ENCODE measurements at regions not wholly inside any gene's neighbourhood (a gene's known extent, or its start where the extent isn't known, plus 50 kb on each side); places are given as distances from the start of the nearest gene placed in this dataset.

GRCh38 chrX:40164751-40165150 is 67.0 kb upstream of the BCOR start:
- Histone ChIP-seq H3K4me3 (replicated peaks; ENCODE audit: insufficient read depth, low read length) (no peak overlapping the region), H3K27me3 (ENCODE audit: insufficient read depth, poor library complexity, severe bottlenecking) (peaks cover 5% of the 10 kb centered on the region), H3K27ac (replicated peaks) (no peak overlapping the region)
- no peak for DNase-seq (ENCODE audit: low read depth in 1 of 2, low spot score in 1 of 2)
- TF ChIP-seq REST (IDR thresholded peaks at IDR 0.05; ENCODE audit: insufficient replicate concordance, low read depth) (no peak), SPI1 (IDR thresholded peaks at IDR 0.05; ENCODE audit: borderline replicate concordance, low read depth) (no peak)
- TF ChIP-seq, protein P1, sequence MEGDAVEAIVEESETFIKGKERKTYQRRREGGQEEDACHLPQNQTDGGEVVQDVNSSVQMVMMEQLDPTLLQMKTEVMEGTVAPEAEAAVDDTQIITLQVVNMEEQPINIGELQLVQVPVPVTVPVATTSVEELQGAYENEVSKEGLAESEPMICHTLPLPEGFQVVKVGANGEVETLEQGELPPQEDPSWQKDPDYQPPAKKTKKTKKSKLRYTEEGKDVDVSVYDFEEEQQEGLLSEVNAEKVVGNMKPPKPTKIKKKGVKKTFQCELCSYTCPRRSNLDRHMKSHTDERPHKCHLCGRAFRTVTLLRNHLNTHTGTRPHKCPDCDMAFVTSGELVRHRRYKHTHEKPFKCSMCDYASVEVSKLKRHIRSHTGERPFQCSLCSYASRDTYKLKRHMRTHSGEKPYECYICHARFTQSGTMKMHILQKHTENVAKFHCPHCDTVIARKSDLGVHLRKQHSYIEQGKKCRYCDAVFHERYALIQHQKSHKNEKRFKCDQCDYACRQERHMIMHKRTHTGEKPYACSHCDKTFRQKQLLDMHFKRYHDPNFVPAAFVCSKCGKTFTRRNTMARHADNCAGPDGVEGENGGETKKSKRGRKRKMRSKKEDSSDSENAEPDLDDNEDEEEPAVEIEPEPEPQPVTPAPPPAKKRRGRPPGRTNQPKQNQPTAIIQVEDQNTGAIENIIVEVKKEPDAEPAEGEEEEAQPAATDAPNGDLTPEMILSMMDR (IDR thresholded peaks at IDR 0.05; ENCODE audit: insufficient read depth, low read length) = no peak

- H3K27ac ChIP-seq (replicated peaks) = peak overlapping the region; percentile 71
- H3K27me3 ChIP-seq (ENCODE audit: insufficient read depth, poor library complexity, severe bottlenecking) = no peaks in the 10 kb centered on the region
- no peak for DNase-seq (ENCODE audit: low read depth in 1 of 2, low spot score in 1 of 2)
- no peak for TF ChIP-seq GABPA (IDR thresholded peaks at IDR 0.05; ENCODE audit: low read depth)
- TF ChIP-seq POLR2AphosphoS5 (IDR thresholded peaks at IDR 0.05; ENCODE audit: low read depth) = no peak
- TF ChIP-seq, protein P1 (IDR thresholded peaks at IDR 0.05; ENCODE audit: insufficient read depth, low read length) = no peak
- no peak for TF ChIP-seq REST (IDR thresholded peaks at IDR 0.05; ENCODE audit: insufficient replicate concordance, low read depth)
- no peak for TF ChIP-seq SPI1 (IDR thresholded peaks at IDR 0.05; ENCODE audit: borderline replicate concordance, low read depth)
- peak overlapping the region; percentile 37 for H3K4me3 ChIP-seq (replicated peaks; ENCODE audit: insufficient read depth, low read length)
Observed at GRCh38 chrX:40158036-40158706, 60.4 kb upstream of the BCOR start.

DNA sequence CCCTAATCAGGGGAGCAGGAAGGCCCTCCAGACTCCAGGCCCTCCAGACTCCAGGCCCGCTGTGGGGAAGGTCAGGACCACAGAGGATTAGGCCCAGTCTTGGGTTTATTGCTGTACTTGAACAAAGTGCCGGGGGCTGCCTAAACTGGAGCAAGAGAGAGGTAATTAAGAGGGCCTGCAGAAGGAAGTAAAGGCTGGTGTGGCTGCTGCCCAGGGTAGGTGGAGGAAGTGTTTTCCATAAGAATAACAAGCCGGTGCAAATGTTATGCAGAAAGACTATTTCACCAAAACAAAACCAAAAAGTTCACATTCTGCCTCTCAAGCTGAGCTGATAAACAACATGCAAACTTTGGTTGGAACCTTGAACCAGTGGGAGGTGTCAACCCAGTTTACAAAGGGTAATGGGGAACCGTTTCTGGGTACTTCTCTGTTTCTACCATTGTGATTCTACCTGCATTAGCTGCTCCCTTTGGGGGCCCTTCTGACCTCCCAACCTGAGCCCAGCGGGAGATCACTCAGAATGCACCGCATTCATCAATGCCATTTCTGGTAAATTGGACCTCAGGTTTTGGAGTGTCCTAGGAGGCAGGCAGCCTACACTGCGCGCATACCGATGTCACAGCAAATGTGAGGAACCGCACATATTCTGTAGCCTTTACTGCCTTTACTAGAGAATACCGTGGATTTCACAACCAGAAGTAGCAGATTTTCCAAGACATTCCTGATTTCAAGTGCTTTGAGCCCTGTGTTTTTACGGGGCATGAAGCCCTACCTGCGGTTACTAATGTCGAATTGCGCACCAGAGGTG is 59.7 kb upstream of the BCOR start:
- no peak for DNase-seq (ENCODE audit: low read depth in 1 of 2, low spot score in 1 of 2)
- Histone ChIP-seq H3K27ac (replicated peaks) (peak overlapping the region; percentile 71), H3K4me3 (replicated peaks; ENCODE audit: insufficient read depth, low read length) (peak overlapping the region; percentile 37; the same call in 1 of the 2 replicates), H3K27me3 (ENCODE audit: insufficient read depth, poor library complexity, severe bottlenecking) (no peaks in the 10 kb centered on the region)
- TF ChIP-seq SPI1 (IDR thresholded peaks at IDR 0.05; ENCODE audit: borderline replicate concordance, low read depth) (no peak), GABPA (IDR thresholded peaks at IDR 0.05; ENCODE audit: low read depth) (no peak), REST (IDR thresholded peaks at IDR 0.05; ENCODE audit: insufficient replicate concordance, low read depth) (no peak), POLR2AphosphoS5 (IDR thresholded peaks at IDR 0.05; ENCODE audit: low read depth) (no peak)
- TF ChIP-seq, protein P1 (IDR thresholded peaks at IDR 0.05; ENCODE audit: insufficient read depth, low read length) = no peak
